Esophagus muscularis mucosa (tissue), 4 donors: ENCODE measurements at regions not wholly inside any gene's neighbourhood (a gene's known extent, or its start where the extent isn't known, plus 50 kb on each side); places are given as distances from the start of the nearest gene placed in this dataset.

Experiments used
- DNase-seq: peaks from one replicate; pipeline ENCODE4 v3.0.0-alpha.2; 2017; ENCODE audit errors: extremely low spot score
- H3K27ac ChIP-seq, 4 donors: fragments of 200-600 bp; sonication (generic); replicated peaks in 1 of 4; 1 replicate in 3 of 4; 2 replicates in 1 of 4; pipeline ENCODE4 v1.5.1; 2016 to 2019; ENCODE audit warnings: mild to moderate bottlenecking in 1 of 4
- H3K27me3 ChIP-seq, 4 donors: fragments of 200-600 bp; sonication (generic); one replicate each; pipeline versions ENCODE4 v1.5.1 to v1.6.0; 2016 to 2019
- H3K36me3 ChIP-seq, 4 donors: fragments of 200-600 bp; sonication (generic); one replicate each; pipeline ENCODE4 v1.5.1; 2016 to 2019
- H3K4me1 ChIP-seq, 4 donors: fragments of 200-600 bp; sonication (generic); one replicate each; pipeline ENCODE4 v1.5.1; 2016 to 2019
- H3K4me3 ChIP-seq, 4 donors: fragments of 200-600 bp; sonication (generic); 1 replicate in 2 of 4; 2 replicates in 2 of 4; pipeline ENCODE4 v1.5.1; 2016 to 2019; ENCODE audit warnings: mild to moderate bottlenecking in 4 of 4, moderate library complexity in 1 of 4
- H3K9me3 ChIP-seq, 4 donors: fragments of 200-600 bp; sonication (generic); 1 replicate in 3 of 4; 2 replicates in 1 of 4; pipeline ENCODE4 v1.5.1; 2016 to 2019
- CTCF ChIP-seq, 3 experiments: fragments of 200-600 bp in 2 of 3; fragments of 450-650 bp in 1 of 3; sonication (generic) in 2 of 3; IDR thresholded peaks; one replicate each; pipeline ENCODE4 v1.5.1; 2017 to 2019; ENCODE audit warnings: antibody characterized with exemption in 3 of 3, mild to moderate bottlenecking in 2 of 3, moderate library complexity in 1 of 3
- EP300 ChIP-seq: sonication (generic); formaldehyde crosslinking; IDR thresholded peaks from one replicate; pipeline ENCODE4 v1.6.1; 2017; ENCODE audit warnings: antibody characterized with exemption
- POLR2A ChIP-seq: fragments of 450-650 bp; IDR thresholded peaks from one replicate; pipeline ENCODE4 v1.6.1; 2017; ENCODE audit warnings: antibody characterized with exemption, moderate library complexity, mild to moderate bottlenecking, low read depth
- POLR2AphosphoS5 ChIP-seq, 2 donors: sonication (generic); formaldehyde crosslinking; IDR thresholded peaks; one replicate each; pipeline ENCODE4 v1.6.1; 2017; ENCODE audit warnings: antibody characterized with exemption in 2 of 2
- WGBS: methylation state at CpG from one replicate; pipeline ENCODE4 v1.1.5; 2018; 5-methylcytosine and 5-hydroxymethylcytosine counted together
- intact Hi-C: fragments of 100-400 bp; cut with DNase I; formaldehyde crosslinking; loops from one replicate; pipeline ENCODE4 v1.15.1; 2023

- H3K4me3 ChIP-seq, result no peak overlapping the region
- no peak for DNase-seq
- peaks cover 0 to 6% (median 2%) of the 10 kb centered on the region in 4 donors for H3K9me3 ChIP-seq
- H3K4me1 ChIP-seq, result no peaks in the 10 kb centered on the region
- TF ChIP-seq POLR2AphosphoS5 (IDR thresholded peaks at IDR 0.05) (no peak), POLR2A (no peak), CTCF (IDR thresholded peaks at IDR 0.05) (no peak), EP300 (no peak)
- WGBS, result 75% methylated on average over 2 of the region's 2 CpGs
- no peak overlapping the region for H3K27ac ChIP-seq
- no peaks in the 10 kb centered on the region for H3K27me3 ChIP-seq
- intact Hi-C loops, result no loop called here
- no peaks in the 10 kb centered on the region for H3K36me3 ChIP-seq
Measured at GRCh38 chr9:79236466-79236865, 335.3 kb upstream of the TLE4 start.

- Histone ChIP-seq H3K9me3 (no peaks in the 10 kb centered on the region), H3K36me3 (no peaks in the 10 kb centered on the region), H3K4me3 (no peak overlapping the region), H3K27me3 (no peaks in the 10 kb centered on the region), H3K4me1 (no peaks in the 10 kb centered on the region), H3K27ac (no peak overlapping the region)
- DNase-seq, result no peak
- TF ChIP-seq CTCF (IDR thresholded peaks at IDR 0.05) (no peak), POLR2A (no peak), EP300 (no peak), POLR2AphosphoS5 (IDR thresholded peaks at IDR 0.05) (no peak)
- intact Hi-C loops, result no loop called here
- 67% methylated on average over 1 of the region's 1 CpG for WGBS
Measured at GRCh38 chr9:79237861-79238260, 333.9 kb upstream of the TLE4 start.

- H3K4me1 ChIP-seq, result no peaks in the 10 kb centered on the region
- H3K4me3 ChIP-seq, result no peak overlapping the region
- H3K27me3 ChIP-seq, result no peaks in the 10 kb centered on the region
- H3K27ac ChIP-seq, result no peak overlapping the region
- intact Hi-C loops, result no loop called here
- TF ChIP-seq CTCF (IDR thresholded peaks at IDR 0.05) (no peak), EP300 (no peak), POLR2AphosphoS5 (IDR thresholded peaks at IDR 0.05) (no peak), POLR2A (no peak)
- H3K9me3 ChIP-seq, result no peaks in the 10 kb centered on the region
- DNase-seq, result no peak
- no peaks in the 10 kb centered on the region for H3K36me3 ChIP-seq
- 84% methylated on average over 3 of the region's 3 CpGs for WGBS
Measured at GRCh38 chr9:79240774-79241173, 331.0 kb upstream of the TLE4 start.

- WGBS, result 75% methylated on average over 2 of the region's 2 CpGs
- Histone ChIP-seq H3K4me1 (no peaks in the 10 kb centered on the region), H3K27ac (no peak overlapping the region), H3K9me3 (no peaks in the 10 kb centered on the region), H3K36me3 (no peaks in the 10 kb centered on the region), H3K4me3 (no peak overlapping the region), H3K27me3 (no peaks in the 10 kb centered on the region)
- DNase-seq, result no peak
- intact Hi-C loops, result no loop called here
- no peak for TF ChIP-seq POLR2AphosphoS5 (IDR thresholded peaks at IDR 0.05)
Measured at GRCh38 chr9:79242489-79242888, 329.3 kb upstream of the TLE4 start.

- Histone ChIP-seq H3K27ac (no peak overlapping the region), H3K4me1 (no peaks in the 10 kb centered on the region), H3K9me3 (no peaks in the 10 kb centered on the region), H3K36me3 (no peaks in the 10 kb centered on the region), H3K27me3 (no peaks in the 10 kb centered on the region), H3K4me3 (no peak overlapping the region)
- intact Hi-C loops, result no loop called here
- DNase-seq, result no peak
- TF ChIP-seq POLR2AphosphoS5 (IDR thresholded peaks at IDR 0.05) (no peak), CTCF (IDR thresholded peaks at IDR 0.05) (no peak), POLR2A (no peak), EP300 (no peak)
- whole genome bisulfite sequencing, result 67% methylated on average over 1 of the region's 1 CpG
Measured at GRCh38 chr9:79246170-79246569, 325.6 kb upstream of the TLE4 start.
